Fibroblast of lung (primary cell): ENCODE measurements at regions not wholly inside any gene's neighbourhood (a gene's known extent, or its start where the extent isn't known, plus 50 kb on each side); places are given as distances from the start of the nearest gene placed in this dataset.

Source experiments
- CTCF ChIP-seq, 2 donors: IDR thresholded peaks in 1 of 2; conservative IDR thresholded peaks in 1 of 2; 1 replicate in 1 of 2; 2 replicates in 1 of 2; pipeline ENCODE4 v1.5.1; 2011 to 2012; ENCODE audit warnings: low read length in 2 of 2, control low read depth in 1 of 2, inconsistent platforms in 1 of 2, low read depth in 1 of 2, mild to moderate bottlenecking in 1 of 2
- EZH2 ChIP-seq: IDR thresholded peaks from 2 replicates; pipeline ENCODE4 v1.5.1; 2012; ENCODE audit warnings: low read length, control low read depth, mild to moderate bottlenecking; ENCODE audit errors: missing control alignments

- TF ChIP-seq CTCF (conservative IDR thresholded peaks at IDR 0.05 in 1 of 2, IDR thresholded peaks at IDR 0.05 in 1 of 2; ENCODE audit: low read depth in 1 of 2, low read length in 2 of 2) (no peak), EZH2 (no peak)
Observed at GRCh38 chr5:110366716-110367115, 359.8 kb downstream of the TMEM232 start.
